GM04504 (cell line): ENCODE measurements at regions not wholly inside any gene's neighbourhood (a gene's known extent, or its start where the extent isn't known, plus 50 kb on each side); places are given as distances from the start of the nearest gene placed in this dataset.
A peak's percentile ranks its signal among the peaks of the same experiment; 100 is the strongest.

ENCODE experiments used
- DNase-seq: peaks from one replicate; pipeline ENCODE4 v3.0.0-alpha.2; 2012; ENCODE audit warnings: low read depth

DNA sequence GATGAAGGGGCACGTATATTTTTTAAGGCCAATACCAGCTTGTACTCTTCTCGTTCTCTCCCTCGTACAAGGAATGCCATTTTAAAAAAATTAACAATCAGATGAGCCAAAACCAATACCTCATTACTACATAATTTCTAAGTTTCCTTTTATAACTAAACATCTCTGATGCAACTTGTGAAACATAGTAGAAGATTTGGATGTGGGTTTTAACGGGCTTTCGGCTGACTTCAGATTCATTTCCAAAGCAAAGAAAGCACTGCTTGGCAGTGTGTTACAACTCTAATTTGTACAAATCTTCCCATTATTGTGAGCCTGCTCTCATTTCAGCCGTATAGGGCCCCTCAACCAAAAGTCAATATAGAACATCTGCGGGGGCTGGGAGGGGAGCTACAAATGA lies 99.1 kb upstream of the TMCC3 start:
- DNase-seq: no peak

DNA sequence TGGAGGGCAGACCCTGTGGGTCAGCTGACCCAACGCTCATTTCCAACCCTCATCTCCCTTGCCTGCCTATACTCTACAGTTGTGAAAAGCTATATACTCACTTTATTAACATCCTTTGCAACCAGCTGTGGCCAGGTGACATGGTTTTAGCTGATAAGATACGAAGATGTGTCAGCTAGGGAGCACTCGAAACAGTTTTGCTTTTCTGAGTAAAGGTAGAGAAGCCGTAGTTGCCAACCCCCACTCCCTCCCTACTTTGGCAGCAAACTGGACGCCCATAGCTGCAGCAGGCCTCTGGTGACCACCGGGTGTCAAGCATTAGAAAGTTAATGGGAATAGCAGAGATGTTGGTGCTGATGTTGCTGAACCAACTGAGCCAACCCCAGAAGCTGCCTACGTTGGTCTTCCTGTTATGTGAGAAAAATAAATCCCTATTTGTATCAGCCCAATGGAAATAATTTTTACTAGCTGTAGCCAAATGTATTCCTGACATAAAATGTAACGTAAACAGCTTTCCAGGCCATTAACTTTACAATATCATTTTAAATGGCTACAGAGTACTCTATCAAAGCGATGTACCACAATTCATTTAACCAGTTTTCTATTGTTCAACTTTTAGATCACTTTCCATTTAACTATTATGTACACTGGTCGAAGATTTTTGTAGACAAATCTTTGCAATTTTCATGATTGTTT lies 98.5 kb upstream of the TMCC3 start:
- no peak for DNase-seq

GRCh38 chr12:94745562-94745961 lies 95.2 kb upstream of the TMCC3 start:
- no peak for DNase-seq

- DNase-seq: no peak
Measured at GRCh38 chr12:94743174-94743573, 92.8 kb upstream of the TMCC3 start.

- DNase-seq: no peak
Measured at GRCh38 chr12:94740601-94741362, 90.4 kb upstream of the TMCC3 start.

- no peak for DNase-seq
Measured at GRCh38 chr12:94736820-94737219, 86.5 kb upstream of the TMCC3 start.

DNA sequence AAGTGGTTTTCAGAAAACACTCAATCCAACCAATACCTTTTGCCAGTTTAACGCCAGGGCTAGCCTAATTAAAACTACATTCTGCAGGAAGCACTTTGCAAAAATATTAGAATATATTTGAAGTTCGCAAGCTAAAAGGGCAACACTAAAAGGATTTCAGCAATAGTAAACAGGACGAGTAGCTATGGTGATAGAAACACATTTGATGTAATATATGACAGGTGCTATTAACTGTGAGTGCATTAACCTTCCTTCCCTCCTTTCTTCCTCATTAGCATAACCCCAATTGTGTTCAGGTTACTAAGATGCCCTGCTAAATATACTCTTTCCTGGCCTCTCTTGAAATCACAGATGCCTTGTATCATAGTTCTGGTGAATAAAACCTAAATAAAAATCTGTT lies 85.6 kb upstream of the TMCC3 start:
- no peak for DNase-seq

DNA sequence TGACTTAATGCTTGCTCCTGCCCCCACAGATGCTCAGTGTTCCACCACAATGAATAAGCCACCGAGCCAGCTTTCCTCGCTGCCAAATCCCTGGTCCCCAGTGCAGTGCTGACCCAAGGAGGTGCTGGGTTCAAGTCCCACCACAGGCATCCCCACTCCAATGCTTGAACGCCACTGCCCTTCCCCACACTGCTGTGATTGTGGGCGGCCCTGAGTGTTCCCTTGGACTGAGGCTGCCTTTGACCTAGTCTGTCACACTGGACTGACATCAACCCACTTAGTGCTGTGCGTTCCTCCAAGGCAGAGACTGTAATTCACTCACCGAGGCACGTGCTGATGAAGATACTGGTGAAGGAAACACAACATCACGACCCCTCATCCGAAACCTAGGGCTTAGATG lies 83.4 kb upstream of the TMCC3 start:
- DNase-seq: no peak

- no peak for DNase-seq
Measured at GRCh38 chr12:94732367-94732990, 82.1 kb upstream of the TMCC3 start.

- DNase-seq: no peak
Measured at GRCh38 chr12:94731733-94732360, 81.5 kb upstream of the TMCC3 start.

- no peak for DNase-seq
Measured at GRCh38 chr12:94730847-94731246, 80.5 kb upstream of the TMCC3 start.

DNA sequence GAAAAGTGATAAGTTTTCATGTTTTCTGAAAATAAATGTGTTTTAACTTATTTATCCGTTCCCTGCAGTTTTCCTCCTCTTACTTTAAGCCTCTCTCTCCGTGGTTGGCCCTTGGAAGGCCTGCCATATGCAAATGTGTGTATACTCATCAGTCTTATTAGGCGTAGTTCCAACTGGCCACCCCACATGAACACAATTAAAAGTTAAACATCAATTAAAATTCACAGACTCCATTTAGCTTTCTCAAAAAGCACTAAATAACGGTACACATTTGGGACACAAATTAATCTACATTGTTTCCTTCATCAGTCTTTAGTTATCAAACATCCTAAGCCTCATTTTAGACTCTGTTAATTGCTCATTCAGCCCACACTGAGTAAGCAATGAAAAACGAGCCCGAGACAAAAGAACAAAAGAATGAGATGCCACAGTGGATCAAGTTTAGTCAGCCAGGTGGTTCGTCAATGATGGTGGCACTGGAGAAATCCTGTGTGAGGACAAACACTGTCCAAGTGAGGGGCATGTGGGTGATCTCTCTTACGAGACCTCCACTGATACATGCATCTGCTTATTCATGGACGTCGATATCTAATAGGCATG lies 76.0 kb upstream of the TMCC3 start:
- no peak for DNase-seq

DNA sequence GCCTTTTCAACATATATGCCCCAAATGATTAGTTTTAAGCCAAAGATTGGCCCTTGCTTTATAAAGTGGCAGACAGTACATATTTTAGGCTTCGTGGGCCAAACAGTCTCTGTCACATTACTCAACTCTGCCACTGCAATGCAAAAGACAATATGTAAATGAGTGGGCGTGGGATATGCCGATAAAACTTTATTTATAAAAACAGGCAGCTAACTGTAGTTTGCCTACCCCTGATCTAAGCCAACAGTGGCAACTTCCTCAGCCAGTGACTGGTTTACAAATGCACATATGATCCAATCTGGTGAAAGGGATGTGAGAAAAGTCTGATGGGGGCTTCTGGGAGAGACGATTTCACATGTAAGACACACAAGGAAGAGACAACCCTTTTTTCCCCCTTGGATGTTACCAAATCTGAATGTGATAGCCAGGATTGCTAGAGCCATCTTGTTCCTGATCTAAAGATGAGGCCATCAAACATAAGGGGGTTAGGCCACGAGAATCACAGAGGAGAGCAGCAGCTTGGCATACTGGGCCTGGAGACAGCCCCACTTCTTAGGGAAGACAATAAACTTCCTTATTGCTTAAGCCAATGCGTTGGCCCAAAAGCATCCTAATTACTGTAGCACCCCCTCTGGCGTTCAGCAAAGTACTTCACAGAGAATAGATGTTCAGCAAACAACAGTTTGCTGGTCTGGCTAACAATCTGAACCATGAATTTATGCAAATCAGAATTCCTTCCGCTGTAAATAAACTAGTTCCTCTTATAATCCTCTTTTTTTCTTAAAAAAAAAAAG lies 75.2 kb upstream of the TMCC3 start:
- peak; percentile 4 for DNase-seq

DNA sequence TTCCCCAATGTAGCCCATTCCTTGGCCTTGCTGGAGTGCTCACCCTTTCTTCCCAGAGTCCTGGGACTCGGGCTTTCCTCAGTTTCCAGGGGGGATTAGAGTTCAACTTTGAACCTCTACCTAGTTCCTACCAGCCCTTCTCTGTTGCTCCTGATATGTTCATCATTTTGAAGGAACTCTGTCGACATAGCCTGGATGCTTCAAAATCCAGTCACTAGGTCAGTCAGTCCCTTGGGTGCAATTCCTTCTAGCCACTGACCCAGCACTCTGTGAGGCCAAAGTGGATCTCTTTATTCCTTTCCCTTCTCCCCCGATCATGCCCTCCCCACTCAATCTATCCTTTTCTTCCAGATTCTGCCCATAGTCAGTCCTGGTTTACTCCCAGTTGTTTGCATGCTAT lies 72.3 kb upstream of the TMCC3 start:
- DNase-seq: no peak

DNA sequence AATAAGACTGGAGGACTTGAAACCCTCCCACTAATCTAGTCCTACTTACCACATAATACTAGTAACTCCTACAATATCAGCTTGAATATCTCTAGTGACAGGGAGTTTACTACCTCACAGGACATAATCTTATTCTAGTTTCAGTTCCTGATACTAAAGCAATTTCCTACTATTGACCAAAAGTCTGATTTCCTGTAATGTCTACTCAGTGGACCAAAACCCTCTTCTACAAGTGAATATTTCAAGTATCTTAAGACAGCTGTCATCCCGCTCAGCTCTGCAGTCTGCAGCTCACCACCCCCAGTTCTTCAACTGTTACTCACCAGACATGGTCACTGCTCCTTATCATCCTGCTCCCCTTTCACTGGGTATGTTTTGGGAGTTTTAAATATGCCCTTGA lies 70.8 kb upstream of the TMCC3 start:
- DNase-seq: no peak

DNA sequence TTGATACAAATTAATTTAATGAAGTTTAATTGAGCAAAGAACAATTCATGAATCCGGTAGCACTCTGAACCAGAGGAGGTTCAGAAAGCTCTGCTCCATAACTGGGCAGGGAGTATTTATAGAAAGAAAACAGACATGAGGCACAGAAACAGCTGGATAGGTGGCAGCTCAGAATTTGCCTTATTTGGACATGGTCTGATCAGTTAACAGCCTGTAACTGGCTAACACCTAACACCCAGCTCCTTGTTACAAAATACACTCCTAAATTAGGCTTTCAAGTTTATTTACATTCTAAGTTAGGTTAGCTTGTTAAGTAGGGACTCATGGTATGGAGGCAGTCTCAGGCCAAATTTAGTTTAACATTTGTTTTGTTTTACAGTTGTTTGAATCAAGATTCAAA lies 67.8 kb upstream of the TMCC3 start:
- DNase-seq: no peak

DNA sequence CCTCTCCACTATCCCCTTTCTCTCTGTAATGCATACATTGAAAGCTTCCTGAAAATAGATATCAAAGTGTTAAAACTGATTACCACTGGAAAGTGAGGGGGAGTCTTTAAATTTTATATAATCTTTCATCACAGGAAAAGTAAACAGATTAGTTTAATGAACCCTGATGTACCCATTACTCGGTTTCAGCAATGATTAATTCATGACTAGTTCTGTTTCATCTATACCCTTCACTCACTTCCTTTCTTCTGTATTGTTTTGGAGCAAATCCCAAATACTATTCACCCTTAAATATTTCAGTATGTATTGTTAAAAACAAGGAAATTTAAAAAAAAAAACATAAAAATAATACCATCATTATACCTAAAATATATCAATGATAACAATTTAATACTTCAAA lies 67.3 kb upstream of the TMCC3 start:
- no peak for DNase-seq

- DNase-seq: no peak
Measured at GRCh38 chr12:94717108-94717507, 66.8 kb upstream of the TMCC3 start.

GRCh38 chr12:94716339-94716738 lies 66.0 kb upstream of the TMCC3 start:
- DNase-seq: no peak

DNA sequence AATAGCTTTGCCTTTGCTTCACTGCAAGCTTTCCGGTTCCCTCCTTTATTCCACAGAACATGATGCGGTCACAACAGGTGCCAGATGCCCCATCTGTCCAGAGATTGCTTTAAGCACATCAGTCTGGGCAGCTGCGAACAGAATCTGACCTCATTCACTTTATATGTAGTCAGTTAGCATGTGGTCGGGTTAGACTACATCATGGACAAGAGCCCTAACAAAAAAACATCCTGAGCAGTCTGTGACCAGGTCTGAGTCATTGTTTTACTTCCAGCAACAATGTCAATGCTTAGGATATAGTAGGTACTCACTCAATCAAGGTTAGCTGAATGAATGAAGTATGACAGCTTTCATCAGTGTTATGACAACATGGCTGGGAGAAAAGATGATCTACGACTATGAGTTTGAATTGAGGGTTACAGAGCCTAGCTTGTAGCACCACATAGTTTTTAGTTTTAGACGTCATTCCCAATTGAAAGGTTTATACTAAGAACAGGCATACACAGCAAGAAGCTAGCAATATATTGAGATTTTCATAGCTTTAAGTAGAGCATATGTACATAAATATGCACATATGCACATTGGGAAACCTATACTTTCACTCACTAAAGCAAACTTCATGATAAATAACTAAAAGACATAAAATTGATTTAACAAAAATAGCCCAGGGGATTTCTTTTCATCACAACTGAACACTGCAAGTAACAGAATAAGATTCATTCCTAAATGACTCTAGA lies 64.2 kb upstream of the TMCC3 start:
- no peak for DNase-seq
